ENCODE measurements at regions not wholly inside any gene's neighbourhood (a gene's known extent, or its start where the extent isn't known, plus 50 kb on each side); places are given as distances from the start of the nearest gene placed in this dataset.

- no peak for DNase-seq (ENCODE audit: low spot score)
Measured at GRCh38 chr12:65517656-65518210, 239.2 kb downstream of the MSRB3 start.

- no peak for DNase-seq (ENCODE audit: low spot score)
Measured at GRCh38 chr12:65518771-65519170, 240.3 kb downstream of the MSRB3 start.

- DNase-seq (ENCODE audit: low spot score) = no peak
Measured at GRCh38 chr12:65520658-65521057, 242.2 kb downstream of the MSRB3 start.

- DNase-seq (ENCODE audit: low spot score) = no peak
Measured at GRCh38 chr12:65522956-65523860, 244.7 kb downstream of the MSRB3 start.

- DNase-seq (ENCODE audit: low spot score) = no peak
Measured at GRCh38 chr12:65524666-65525065, 246.2 kb downstream of the MSRB3 start.

- DNase-seq (ENCODE audit: low spot score) = no peak
Measured at GRCh38 chr12:65525491-65526141, 247.1 kb downstream of the MSRB3 start.

GRCh38 chr12:65526311-65526710, 247.8 kb downstream of the MSRB3 start:
- DNase-seq (ENCODE audit: low spot score) = no peak

GRCh38 chr12:65528127-65528526, 249.6 kb downstream of the MSRB3 start:
- no peak for DNase-seq (ENCODE audit: low spot score)

- DNase-seq (ENCODE audit: low spot score) = no peak
Measured at GRCh38 chr12:65529106-65529505, 250.6 kb downstream of the MSRB3 start.

GRCh38 chr12:65529771-65530435, 251.4 kb downstream of the MSRB3 start:
- DNase-seq (ENCODE audit: low spot score) = no peak

GRCh38 chr12:65532162-65532561, 253.7 kb downstream of the MSRB3 start:
- DNase-seq (ENCODE audit: low spot score) = no peak

- DNase-seq (ENCODE audit: low spot score) = no peak
Measured at GRCh38 chr12:65532764-65533163, 254.3 kb downstream of the MSRB3 start.

GRCh38 chr12:65533177-65533883, 254.8 kb downstream of the MSRB3 start:
- DNase-seq (ENCODE audit: low spot score) = no peak

- DNase-seq (ENCODE audit: low spot score) = no peak
Measured at GRCh38 chr12:65534238-65534841, 255.9 kb downstream of the MSRB3 start.

GRCh38 chr12:65535946-65536345, 257.5 kb downstream of the MSRB3 start:
- DNase-seq (ENCODE audit: low spot score) = no peak

- DNase-seq (ENCODE audit: low spot score) = no peak
Measured at GRCh38 chr12:65536351-65536750, 257.9 kb downstream of the MSRB3 start.

- DNase-seq (ENCODE audit: low spot score) = no peak
Measured at GRCh38 chr12:65536876-65537681, 258.6 kb downstream of the MSRB3 start.

GRCh38 chr12:65537978-65538377, 259.5 kb downstream of the MSRB3 start:
- no peak for DNase-seq (ENCODE audit: low spot score)

GRCh38 chr12:65539023-65539422, 260.5 kb downstream of the MSRB3 start:
- no peak for DNase-seq (ENCODE audit: low spot score)

- DNase-seq (ENCODE audit: low spot score) = no peak
Measured at GRCh38 chr12:65540140-65540539, 261.7 kb downstream of the MSRB3 start.

- DNase-seq (ENCODE audit: low spot score) = no peak
Measured at GRCh38 chr12:65546528-65546927, 268.0 kb downstream of the MSRB3 start.
